ENCODE measurements at regions not wholly inside any gene's neighbourhood (a gene's known extent, or its start where the extent isn't known, plus 50 kb on each side); places are given as distances from the start of the nearest gene placed in this dataset.

GRCh38 chrY:19262310-19262709 is 482.2 kb downstream of the KDM5D start:
- H3K4me1 ChIP-seq (ENCODE audit: low read depth) = no peaks in the 10 kb centered on the region

GRCh38 chrY:19232276-19232994 is 458.9 kb upstream of the HSFY2 start:
- Histone ChIP-seq H3K27ac (no peak overlapping the region), H3K4me3 (no peak overlapping the region), H3K4me1 (ENCODE audit: low read depth) (no peaks in the 10 kb centered on the region), H3K27me3 (no peaks in the 10 kb centered on the region), H3K9me3 (ENCODE audit: low read depth) (no peaks in the 10 kb centered on the region), H3K36me3 (no peaks in the 10 kb centered on the region)
- no peak for TF ChIP-seq CTCF (IDR thresholded peaks at IDR 0.05; ENCODE audit: low read depth, low read length)
- no peak for DNase-seq (ENCODE audit: low read depth in 1 of 2, low spot score in 1 of 2)

More at GRCh38 chrY:19262310-19262709, 482.2 kb downstream of the KDM5D start:
- Histone ChIP-seq H3K27me3 (no peaks in the 10 kb centered on the region), H3K36me3 (no peaks in the 10 kb centered on the region), H3K4me3 (no peak overlapping the region), H3K9me3 (ENCODE audit: low read depth) (no peaks in the 10 kb centered on the region), H3K27ac (no peak overlapping the region)
- no peak for DNase-seq (ENCODE audit: low read depth in 1 of 2, low spot score in 1 of 2)
- TF ChIP-seq CTCF (IDR thresholded peaks at IDR 0.05; ENCODE audit: low read depth, low read length) = no peak

- Histone ChIP-seq H3K27ac (no peak overlapping the region), H3K4me3 (no peak overlapping the region), H3K36me3 (no peaks in the 10 kb centered on the region), H3K4me1 (ENCODE audit: low read depth) (no peaks in the 10 kb centered on the region), H3K9me3 (ENCODE audit: low read depth) (no peaks in the 10 kb centered on the region), H3K27me3 (no peaks in the 10 kb centered on the region)
- no peak for DNase-seq (ENCODE audit: low read depth in 1 of 2, low spot score in 1 of 2)
- TF ChIP-seq CTCF (IDR thresholded peaks at IDR 0.05; ENCODE audit: low read depth, low read length) = no peak
These were observed 447.2 kb upstream of the HSFY2 start for GRCh38 chrY:19220784-19221183.

GRCh38 chrY:19208915-19209314 is 435.4 kb upstream of the HSFY2 start:
- no peaks in the 10 kb centered on the region for H3K4me1 ChIP-seq (ENCODE audit: low read depth)
- H3K27me3 ChIP-seq = no peaks in the 10 kb centered on the region
- no peak for DNase-seq (ENCODE audit: low read depth in 1 of 2, low spot score in 1 of 2)
- H3K36me3 ChIP-seq = no peaks in the 10 kb centered on the region
- no peak for TF ChIP-seq CTCF (IDR thresholded peaks at IDR 0.05; ENCODE audit: low read depth, low read length)
- H3K27ac ChIP-seq = no peak overlapping the region
- no peak overlapping the region for H3K4me3 ChIP-seq
- H3K9me3 ChIP-seq (ENCODE audit: low read depth) = no peaks in the 10 kb centered on the region

GRCh38 chrY:19207048-19207447 is 433.5 kb upstream of the HSFY2 start:
- no peaks in the 10 kb centered on the region for H3K4me1 ChIP-seq (ENCODE audit: low read depth)
- H3K27ac ChIP-seq = no peak overlapping the region
- H3K9me3 ChIP-seq (ENCODE audit: low read depth) = no peaks in the 10 kb centered on the region
- no peak for TF ChIP-seq CTCF (IDR thresholded peaks at IDR 0.05; ENCODE audit: low read depth, low read length)
- no peak overlapping the region for H3K4me3 ChIP-seq
- no peaks in the 10 kb centered on the region for H3K27me3 ChIP-seq
- no peaks in the 10 kb centered on the region for H3K36me3 ChIP-seq
- no peak for DNase-seq (ENCODE audit: low read depth in 1 of 2, low spot score in 1 of 2)
